ENCODE measurements at regions not wholly inside any gene's neighbourhood (a gene's known extent, or its start where the extent isn't known, plus 50 kb on each side); places are given as distances from the start of the nearest gene placed in this dataset.
"Not testable (repeated sequence)": the region's sequence is repeated elsewhere in the genome, so short reads cannot be mapped to it uniquely, and the experiment has no call there.

DNA sequence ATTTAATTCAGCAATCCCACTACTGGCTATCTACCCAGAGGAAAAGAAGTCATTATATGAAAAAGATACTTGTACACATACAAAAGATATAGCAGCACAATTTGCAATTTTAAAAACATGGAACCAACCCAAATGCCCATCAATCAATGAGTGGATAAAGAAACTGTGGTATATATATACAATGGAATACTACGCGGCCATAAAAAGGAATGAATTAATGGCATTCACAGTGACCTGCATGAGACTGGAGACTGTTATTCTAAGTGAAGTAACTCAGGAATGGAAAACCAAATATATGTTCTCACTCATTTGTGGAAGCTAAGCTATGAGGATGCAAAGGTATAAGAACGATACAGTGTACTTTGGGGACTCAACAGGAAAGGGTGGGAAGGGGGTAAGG, 102.8 kb upstream of the KCNMA1 start:
- DNase-seq (ENCODE audit: low read depth), result not testable (repeated sequence)

DNA sequence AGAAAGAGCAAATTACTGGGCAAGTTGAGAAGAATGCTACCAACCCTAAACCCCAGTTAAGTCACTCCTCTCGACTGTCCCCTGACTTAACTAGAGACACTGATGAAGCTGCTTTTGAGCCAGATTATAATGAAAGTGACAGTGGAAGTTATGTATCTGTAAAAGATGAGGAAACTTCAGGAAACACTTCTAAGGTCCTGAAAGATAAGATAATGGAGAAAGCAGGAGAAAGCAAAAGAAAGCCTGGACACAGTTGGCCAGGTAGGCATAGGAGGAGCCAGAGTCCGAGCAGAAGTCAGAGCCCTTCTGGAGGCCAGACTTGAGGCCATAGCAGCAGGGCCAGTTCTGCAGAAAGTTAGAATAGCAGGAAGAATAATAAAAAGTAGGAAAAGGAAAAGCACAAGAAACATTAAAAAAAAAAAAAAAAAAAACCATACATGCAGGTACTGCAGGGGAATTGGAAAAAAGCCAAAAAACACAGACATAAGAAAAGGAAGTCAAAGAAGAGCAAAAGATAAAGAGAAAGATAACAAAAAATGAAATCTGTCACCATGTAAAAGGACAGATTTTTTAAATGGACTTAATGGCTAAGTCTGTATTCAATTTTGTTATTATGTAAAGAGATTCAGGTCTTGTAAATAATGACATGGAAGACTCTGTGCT, 101.0 kb upstream of the KCNMA1 start:
- DNase-seq (ENCODE audit: low read depth), result no peak

DNA sequence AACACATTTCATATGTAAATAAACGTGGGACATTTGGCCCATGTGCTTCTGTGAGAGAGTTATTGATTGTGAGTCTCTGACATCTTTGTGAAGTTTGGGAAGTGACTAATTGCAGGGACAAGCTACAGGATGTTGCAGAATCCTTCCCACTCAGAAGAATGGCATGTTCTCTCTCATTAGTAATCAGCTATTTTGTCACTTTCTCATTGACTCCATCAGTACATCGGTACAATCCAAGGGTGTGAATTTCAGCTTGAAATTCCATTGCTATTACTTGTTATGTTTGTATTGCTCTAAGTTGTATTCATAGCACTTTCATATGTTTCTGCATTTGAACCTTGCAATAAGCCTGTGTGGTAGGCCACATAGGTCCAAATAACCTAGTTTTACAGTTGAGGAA, 100.0 kb upstream of the KCNMA1 start:
- peak; percentile 88 for DNase-seq (ENCODE audit: low read depth)

- not testable (repeated sequence) for DNase-seq (ENCODE audit: low read depth)
These were observed 97.5 kb upstream of the KCNMA1 start for GRCh38 chr10:77735136-77735535.

DNA sequence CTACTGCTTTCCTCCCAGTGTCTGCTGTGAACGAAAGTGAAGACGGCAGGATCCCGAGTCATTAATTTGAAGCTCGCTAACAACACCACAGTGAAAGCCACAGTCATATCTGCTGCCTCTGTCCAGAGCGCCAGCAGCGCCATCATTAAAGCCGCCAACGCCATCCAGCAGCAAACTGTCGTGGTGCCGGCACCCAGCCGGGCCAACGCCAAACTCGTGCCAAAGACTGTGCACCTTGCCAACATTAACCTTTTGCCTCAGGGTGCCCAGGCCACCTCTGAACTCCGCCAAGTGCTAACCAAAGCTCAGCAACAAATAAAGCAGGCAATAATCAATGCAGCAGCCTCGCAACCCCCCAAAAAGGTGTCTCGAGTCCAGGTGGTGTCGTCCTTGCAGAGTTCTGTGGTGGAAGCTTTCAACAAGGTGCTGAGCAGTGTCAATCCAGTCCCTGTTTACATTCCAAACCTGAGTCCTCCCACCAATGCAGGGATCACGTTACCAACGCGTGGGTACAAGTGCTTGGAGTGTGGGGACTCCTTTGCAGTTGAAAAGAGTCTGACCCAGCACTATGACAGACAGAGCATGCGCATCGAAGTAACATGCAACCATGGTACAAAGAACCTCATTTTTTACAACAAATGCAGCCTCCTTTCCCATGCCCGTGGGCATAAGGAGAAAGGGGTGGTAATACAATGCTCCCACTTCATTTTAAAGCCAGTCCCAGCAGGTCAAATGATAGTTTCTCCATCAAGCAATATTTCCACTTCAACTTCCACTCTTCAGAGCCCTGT, 94.8 kb upstream of the KCNMA1 start:
- no peak for DNase-seq (ENCODE audit: low read depth)

DNA sequence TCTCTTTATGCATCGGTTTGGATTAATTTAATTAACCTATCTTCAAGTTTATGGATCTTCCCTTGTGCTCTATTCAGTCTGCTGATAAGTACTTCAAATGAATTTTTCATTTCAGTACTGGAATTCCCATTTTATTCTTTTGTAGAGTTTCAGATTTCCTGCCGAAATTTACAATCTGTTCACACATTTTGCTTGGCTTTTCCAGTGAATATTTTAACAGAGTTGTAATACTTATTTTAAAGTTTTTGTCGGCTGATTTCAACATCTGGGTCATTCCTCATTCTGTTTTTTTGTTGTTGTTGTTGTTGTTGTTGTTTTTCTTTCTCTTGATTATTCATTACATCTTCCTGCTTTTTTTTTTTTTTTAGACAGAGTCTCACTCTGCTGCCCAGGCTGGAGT, 89.9 kb upstream of the KCNMA1 start:
- DNase-seq (ENCODE audit: low read depth), result no peak

DNA sequence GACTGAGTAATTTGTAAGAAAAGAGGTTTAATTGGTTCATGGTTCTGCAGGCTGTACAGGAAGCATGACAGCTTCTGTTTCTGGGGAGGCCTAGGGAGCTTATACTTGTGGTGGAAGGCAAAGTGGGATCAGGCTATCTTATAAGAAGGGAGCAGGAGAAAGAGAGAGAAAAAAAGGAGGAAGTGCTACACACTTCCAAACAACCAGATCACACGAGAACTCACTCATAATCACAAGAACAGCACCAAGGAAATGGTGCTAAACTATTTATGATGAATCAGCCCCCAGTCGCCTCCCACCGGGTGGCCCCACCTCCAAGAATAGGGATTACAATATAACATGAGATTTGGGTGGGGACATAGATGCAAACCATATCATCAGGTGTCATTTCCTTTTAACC, 89.1 kb upstream of the KCNMA1 start:
- no peak for DNase-seq (ENCODE audit: low read depth)

DNA sequence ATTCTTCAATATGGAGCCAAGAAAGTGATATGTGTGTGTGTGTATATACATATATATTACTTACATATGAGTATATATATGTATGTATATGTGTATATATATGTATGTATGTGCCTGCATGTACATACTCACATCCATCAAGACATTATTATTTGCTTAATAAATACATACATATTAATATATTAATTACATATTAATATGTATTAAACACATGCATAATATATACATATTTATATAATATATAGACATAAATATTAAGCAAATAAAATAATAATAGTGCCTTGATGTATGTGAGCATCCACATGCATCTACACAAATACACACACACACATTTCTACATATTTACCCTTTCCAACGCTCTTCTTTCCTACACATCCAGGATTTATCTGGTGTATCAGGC, 88.7 kb upstream of the KCNMA1 start:
- no peak for DNase-seq (ENCODE audit: low read depth)

DNA sequence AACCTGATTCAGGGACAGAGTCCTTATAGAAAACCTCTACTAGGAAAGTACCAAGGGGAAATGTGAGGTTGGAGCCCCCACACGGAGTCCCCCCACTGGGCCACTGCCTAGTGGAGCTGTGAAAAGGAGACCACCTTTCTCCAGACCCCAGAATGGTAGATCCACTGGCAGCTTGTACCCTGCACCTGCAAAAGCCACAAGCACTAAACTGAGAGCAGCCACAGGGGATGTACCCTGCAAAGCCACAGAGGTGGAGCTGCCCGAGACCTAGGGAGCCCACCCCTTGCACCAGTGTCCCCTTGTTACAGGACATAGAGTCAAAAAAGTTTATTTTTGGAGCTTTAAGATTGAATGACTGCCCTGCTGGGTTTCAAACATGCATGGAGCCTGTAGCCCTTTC, 87.2 kb upstream of the KCNMA1 start:
- no peak for DNase-seq (ENCODE audit: low read depth)

- DNase-seq (ENCODE audit: low read depth), result no peak
These were observed 85.8 kb upstream of the KCNMA1 start for GRCh38 chr10:77723376-77723775.

DNA sequence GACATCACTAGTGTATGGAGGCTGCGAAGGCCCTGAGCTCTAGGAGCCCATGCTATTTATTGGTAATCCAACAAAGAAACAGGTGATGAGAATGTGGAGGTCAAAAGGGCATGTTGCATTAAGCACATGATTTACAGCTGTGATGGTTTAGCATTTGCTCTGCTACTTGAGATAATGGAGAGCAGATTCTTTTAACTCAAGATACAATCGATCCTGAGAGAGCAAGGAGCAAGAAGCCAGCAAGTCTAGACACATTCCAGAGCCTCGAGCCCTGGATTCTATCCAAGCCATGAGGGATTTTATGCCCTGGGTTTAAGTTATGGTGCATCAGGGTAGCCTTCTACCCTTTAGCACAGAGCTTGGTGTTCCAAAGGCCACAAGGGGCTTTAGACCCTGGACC, 85.3 kb upstream of the KCNMA1 start:
- not testable (repeated sequence) for DNase-seq (ENCODE audit: low read depth)

DNA sequence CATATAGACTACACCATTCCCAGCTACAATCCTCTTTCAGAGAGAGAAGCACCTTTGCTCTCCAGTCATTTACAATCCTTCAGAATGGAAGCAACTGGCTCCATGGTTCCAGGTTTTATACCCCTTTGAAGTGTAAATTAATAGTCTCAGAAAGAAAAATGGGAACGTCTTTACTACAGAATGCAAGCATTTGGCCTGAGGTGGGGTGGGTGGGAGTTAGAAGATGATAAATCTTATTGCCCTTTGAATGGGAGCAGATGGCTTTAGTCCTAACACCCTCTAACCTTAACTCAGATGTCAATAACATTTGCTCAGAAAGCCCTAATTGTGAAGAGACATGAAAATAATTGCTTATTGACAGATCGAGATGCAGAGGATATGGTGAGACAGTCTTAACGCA, 84.2 kb upstream of the KCNMA1 start:
- DNase-seq (ENCODE audit: low read depth), result no peak

- DNase-seq (ENCODE audit: low read depth), result no peak
These were observed 81.3 kb upstream of the KCNMA1 start for GRCh38 chr10:77718957-77719356.

GRCh38 chr10:77718312-77718711, 80.7 kb upstream of the KCNMA1 start:
- DNase-seq (ENCODE audit: low read depth), result not testable (repeated sequence)

DNA sequence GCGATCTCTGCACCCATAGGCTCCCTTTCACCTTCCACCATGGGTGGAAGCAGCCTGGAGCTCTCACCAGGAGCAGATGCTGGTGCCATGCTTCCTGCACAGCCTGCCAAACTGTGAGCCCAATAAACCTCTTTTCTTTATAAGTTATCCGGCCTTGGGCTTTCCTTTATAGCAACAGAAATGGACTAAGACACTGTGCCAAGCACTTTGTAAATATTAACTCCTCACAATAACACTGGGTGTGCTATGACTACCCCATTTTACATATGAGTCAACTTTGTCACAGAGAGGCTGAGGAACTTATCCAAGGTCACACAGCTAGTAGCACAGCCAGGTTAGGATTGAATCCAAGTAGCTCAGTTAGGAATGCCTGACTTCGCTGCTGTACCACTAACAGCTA, 79.7 kb upstream of the KCNMA1 start:
- DNase-seq (ENCODE audit: low read depth), result no peak

DNA sequence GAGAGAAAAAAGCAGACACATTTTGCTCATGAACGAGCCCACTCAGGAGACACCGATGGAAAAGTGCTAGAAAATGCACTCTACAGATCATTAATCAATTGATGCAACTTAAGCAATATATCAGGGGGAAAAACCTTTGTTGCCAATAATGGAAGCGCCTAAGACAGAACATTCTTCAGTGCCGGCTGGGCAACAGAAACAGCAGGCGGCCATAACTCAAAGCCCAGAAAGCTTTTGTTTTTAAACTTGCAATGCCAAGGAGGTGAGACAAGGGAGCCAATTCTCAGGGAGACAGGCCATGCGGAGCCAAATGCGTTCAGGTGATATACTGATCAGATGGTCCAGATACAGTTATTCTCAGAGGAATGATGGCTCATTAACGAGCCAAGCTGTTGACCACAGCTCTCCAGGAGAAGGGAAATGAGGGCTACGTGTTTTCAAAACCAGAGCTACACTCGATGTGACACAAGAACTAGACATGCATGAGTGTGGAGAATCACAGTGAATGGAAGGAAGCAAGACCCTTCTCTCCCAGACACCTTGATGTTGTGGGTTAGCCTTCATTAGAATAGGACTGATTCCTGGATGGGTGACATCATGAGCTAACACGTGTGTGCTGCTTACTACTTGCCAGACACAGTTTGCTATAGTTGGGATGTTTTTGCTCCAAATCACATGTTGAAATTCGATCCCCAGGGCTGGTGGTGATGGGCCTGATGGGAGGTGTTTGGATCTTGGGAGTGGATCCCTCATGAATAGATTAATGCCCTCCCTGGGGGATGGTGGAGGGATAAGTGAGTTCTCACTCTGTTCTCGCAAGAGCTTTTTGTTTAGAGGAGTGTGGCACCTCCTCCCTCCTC, 79.1 kb upstream of the KCNMA1 start:
- no peak for DNase-seq (ENCODE audit: low read depth)

DNA sequence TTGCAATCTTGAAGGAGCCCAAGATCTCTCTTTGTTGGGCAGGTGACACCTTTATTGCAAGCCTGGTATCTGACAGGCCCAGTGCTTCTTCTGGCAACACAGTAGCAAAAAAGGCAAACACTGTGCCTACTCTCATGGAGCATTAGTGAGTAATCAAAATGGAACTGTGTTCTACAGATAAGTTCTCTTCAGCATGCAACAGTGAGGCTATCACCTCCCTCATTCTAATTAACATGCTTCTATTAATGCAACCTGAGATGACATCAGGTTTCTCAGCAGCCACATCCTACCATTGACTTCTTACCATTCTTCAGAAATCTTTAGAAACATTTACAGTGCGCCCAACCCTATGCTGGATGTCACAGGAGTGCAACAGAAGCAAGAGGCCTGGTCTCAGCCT, 77.9 kb upstream of the KCNMA1 start:
- DNase-seq (ENCODE audit: low read depth), result no peak

DNA sequence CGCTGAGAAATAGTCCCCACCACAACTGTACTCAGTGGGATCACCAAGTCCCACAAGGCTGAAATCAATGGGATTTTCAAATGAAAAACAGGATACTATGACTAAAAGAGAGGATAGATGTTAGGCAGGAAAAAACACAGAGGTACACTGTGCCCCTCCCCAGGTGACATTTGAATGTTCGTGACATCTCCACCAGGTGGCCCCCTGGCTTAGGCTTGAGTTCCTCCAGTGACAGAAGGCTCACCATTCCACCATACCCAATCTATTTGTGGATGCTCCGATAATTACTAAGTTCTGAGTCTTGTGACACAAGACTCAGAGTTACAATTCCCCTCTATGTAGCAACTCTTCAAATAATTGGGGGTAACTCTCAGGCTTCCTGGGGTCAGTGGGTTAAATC, 77.5 kb upstream of the KCNMA1 start:
- DNase-seq (ENCODE audit: low read depth), result no peak

GRCh38 chr10:77713521-77714280, 76.1 kb upstream of the KCNMA1 start:
- no peak for DNase-seq (ENCODE audit: low read depth)

- DNase-seq (ENCODE audit: low read depth), result no peak
These were observed 74.6 kb upstream of the KCNMA1 start for GRCh38 chr10:77712207-77712606.

GRCh38 chr10:77711683-77712049, 74.1 kb upstream of the KCNMA1 start:
- no peak for DNase-seq (ENCODE audit: low read depth)
